Lung microvascular endothelial cell (primary cell): ENCODE measurements at regions not wholly inside any gene's neighbourhood (a gene's known extent, or its start where the extent isn't known, plus 50 kb on each side); places are given as distances from the start of the nearest gene placed in this dataset.

Source experiments
- DNase-seq, 2 donors: peaks; one replicate each; pipeline versions ENCODE4 v3.0.0 to v3.0.0-alpha.2; 2010; ENCODE audit warnings: low read depth in 2 of 2

GRCh38 chr10:91576096-91576545, 56.8 kb downstream of the PPP1R3C start:
- DNase-seq: no peak

GRCh38 chr10:91575044-91575610, 57.7 kb downstream of the PPP1R3C start:
- no peak for DNase-seq

GRCh38 chr10:91574236-91574635, 58.6 kb downstream of the PPP1R3C start:
- DNase-seq: no peak

DNA sequence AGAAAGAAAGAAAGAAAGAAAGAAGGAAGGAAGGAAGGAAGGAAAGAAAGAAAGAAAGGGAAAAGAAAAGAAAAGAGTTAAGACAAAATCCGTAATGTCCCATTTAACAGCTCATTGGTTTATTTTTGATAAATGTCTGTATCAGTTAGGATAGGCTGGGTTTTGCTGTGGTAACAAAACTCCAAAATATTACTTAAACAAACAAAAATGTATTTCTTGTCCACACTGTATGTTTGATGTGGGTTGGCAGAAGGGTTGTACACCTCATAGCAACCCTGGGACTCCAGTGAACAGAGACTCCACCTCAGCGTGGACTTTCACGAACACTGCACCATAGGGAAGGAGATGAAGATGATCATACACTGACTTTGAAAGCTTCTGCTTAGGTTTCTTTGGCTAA, 59.6 kb downstream of the PPP1R3C start:
- no peak for DNase-seq

GRCh38 chr10:91571671-91572070, 61.2 kb downstream of the PPP1R3C start:
- DNase-seq: peak in 1 of 2 donors; percentile 57

DNA sequence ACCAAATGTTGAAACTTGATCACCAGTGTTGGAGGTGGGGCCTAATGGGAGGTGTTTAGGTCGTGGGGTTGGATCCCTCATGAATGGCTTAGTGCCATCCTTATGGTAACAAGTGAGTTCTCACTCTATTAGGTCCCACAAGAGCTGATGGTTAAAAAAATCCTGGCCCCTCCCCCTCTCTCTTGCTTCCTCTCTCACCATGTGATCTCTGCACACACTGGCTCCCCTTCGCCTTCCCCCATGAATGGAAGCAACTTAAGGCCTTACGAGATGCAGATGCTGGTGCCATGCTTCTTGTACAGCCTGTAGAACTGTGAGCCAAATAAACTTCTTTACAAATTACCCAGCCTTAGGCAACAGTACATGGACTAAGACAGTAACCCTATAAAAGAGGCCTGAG, 62.7 kb downstream of the PPP1R3C start:
- no peak for DNase-seq

DNA sequence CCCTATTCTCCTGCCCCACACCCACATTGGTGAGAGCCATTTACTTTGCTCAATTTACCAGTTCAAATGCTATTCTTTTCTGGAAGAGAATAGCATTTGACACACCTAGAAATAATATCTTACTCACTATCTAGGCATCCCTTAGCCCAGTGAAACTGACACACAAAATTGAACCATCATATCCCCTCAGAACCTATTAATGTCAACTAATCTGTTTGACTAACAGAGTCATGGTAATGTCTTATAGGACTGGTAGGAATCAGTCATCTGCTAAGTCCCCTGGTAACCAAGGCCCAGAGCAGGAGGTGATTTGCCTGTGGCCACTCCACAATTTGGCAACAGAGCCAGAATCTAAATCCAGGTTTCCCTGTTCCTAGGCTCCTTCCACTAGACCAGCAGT, 63.3 kb downstream of the PPP1R3C start:
- no peak for DNase-seq

- DNase-seq: no peak
Observed at GRCh38 chr10:91567815-91568214, 65.1 kb downstream of the PPP1R3C start.

GRCh38 chr10:91566115-91566514, 66.8 kb downstream of the PPP1R3C start:
- DNase-seq: no peak

- no peak for DNase-seq
Observed at GRCh38 chr10:91565226-91565625, 67.6 kb downstream of the PPP1R3C start.

- no peak for DNase-seq
Observed at GRCh38 chr10:91564508-91564907, 68.4 kb downstream of the PPP1R3C start.
